B cell (primary cell): ENCODE measurements at regions not wholly inside any gene's neighbourhood (a gene's known extent, or its start where the extent isn't known, plus 50 kb on each side); places are given as distances from the start of the nearest gene placed in this dataset.

Experiments used
- EZH2 ChIP-seq: IDR thresholded peaks from 2 replicates; pipeline ENCODE4 v1.6.1; 2012; ENCODE audit warnings: borderline replicate concordance, low read depth, mild to moderate bottlenecking, moderate library complexity, low read length; ENCODE audit not compliant: insufficient read depth, poor library complexity, severe bottlenecking
- TF ChIP-seq, protein P1 (sequence below): fragments of 200-600 bp; IDR thresholded peaks from one replicate; pipeline ENCODE4 v1.8.0; 2022; ENCODE audit warnings: antibody characterized with exemption, mild to moderate bottlenecking

DNA sequence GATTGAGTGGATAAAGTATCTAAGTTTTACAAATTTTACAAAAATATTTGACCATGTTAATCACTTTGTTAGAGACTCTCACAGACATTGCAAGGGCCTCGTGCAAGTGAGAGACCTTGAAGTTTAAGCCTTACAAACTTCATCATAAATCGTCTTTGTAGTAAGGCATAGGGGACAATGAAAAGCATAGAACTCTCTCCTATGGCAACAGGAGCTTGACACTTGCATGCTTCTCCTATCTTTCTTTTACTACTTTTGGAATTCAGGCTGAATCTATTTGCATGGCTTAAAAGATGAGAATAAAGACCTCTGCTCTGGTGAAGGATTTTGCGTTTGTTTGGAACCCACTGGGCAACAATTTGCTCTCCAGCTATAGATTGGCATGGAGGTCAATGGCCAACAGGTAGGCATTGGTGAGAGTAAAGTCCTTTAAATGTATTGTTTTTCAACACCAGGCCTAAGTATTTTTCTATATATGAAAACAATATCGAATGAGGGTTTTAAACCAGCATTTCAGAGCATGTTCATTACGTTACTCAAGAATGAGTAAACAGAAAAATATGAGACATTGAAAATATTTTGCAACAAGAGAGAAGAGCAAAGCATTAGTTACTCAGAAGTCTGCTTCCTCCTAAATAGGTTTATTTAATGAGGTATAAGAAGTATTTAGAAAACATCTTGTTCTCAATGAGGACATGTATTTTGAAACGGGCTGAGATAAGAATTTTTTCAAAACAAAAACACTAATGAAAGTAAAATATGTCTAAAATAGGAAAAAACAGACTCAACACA is 192.2 kb downstream of the TGFB2 start:
- TF ChIP-seq, protein P1, sequence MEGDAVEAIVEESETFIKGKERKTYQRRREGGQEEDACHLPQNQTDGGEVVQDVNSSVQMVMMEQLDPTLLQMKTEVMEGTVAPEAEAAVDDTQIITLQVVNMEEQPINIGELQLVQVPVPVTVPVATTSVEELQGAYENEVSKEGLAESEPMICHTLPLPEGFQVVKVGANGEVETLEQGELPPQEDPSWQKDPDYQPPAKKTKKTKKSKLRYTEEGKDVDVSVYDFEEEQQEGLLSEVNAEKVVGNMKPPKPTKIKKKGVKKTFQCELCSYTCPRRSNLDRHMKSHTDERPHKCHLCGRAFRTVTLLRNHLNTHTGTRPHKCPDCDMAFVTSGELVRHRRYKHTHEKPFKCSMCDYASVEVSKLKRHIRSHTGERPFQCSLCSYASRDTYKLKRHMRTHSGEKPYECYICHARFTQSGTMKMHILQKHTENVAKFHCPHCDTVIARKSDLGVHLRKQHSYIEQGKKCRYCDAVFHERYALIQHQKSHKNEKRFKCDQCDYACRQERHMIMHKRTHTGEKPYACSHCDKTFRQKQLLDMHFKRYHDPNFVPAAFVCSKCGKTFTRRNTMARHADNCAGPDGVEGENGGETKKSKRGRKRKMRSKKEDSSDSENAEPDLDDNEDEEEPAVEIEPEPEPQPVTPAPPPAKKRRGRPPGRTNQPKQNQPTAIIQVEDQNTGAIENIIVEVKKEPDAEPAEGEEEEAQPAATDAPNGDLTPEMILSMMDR: no peak
- TF ChIP-seq EZH2: no peak
